IMR-90 (cell line): ENCODE measurements at regions not wholly inside any gene's neighbourhood (a gene's known extent, or its start where the extent isn't known, plus 50 kb on each side); places are given as distances from the start of the nearest gene placed in this dataset.

ENCODE experiments used
- ATAC-seq: fragments of 200-7000 bp; cut with Tn5 transposase; 2 replicates; pipeline ENCODE4 v1.9.1; 2020; ENCODE audit warnings: low read depth, mild to moderate bottlenecking, moderate library complexity
- BruUV-seq: library from RNA; stranded (reverse); fragments of 400-500 nt; replicated peaks from 2 replicates; lab custom pipeline; 2021; lab: Mats Ljungman, UMichigan
- CTCF ChIA-PET: fragments of 300-600 bp; formaldehyde crosslinking; extraction: SDS; loops from one replicate; lab custom pipeline; 2021; ENCODE audit warnings: antibody characterized with exemption; lab: Yijun Ruan, JAX
- POLR2A ChIA-PET: fragments of 300-600 bp; sonication (Branson Sonifier 250); formaldehyde crosslinking; loops from one replicate; lab custom pipeline; 2022; ENCODE audit warnings: antibody characterized with exemption; ENCODE audit not compliant: unreplicated experiment; lab: Charles Lee
- DNase-seq: peaks from one replicate; pipeline ENCODE4 v3.0.0; 2013
- H2AFZ ChIP-seq: replicated peaks from 2 replicates; pipeline ENCODE3; 2013; ENCODE audit warnings: low read length, mild to moderate bottlenecking; ENCODE audit not compliant: poor library complexity
- H2AK5ac ChIP-seq: 2 replicates; pipeline ENCODE4 v1.6.1; 2013; ENCODE audit warnings: low read depth, low read length, inconsistent platforms
- H2AK9ac ChIP-seq: replicated peaks from 2 replicates; pipeline ENCODE3; 2013; ENCODE audit warnings: mild to moderate bottlenecking, low read depth, low read length, moderate library complexity; ENCODE audit not compliant: poor library complexity
- H2BK120ac ChIP-seq: 2 replicates; pipeline ENCODE4 v1.6.1; 2013; ENCODE audit warnings: low read depth, low read length, inconsistent platforms
- H2BK15ac ChIP-seq: 3 replicates; pipeline ENCODE4 v1.6.1; 2013; ENCODE audit warnings: low read depth, low read length, inconsistent platforms
- H2BK20ac ChIP-seq: 2 replicates; pipeline ENCODE4 v1.6.1; 2013; ENCODE audit warnings: low read depth, mild to moderate bottlenecking, inconsistent platforms, low read length, moderate library complexity
- H2BK5ac ChIP-seq: 2 replicates; pipeline ENCODE4 v1.6.1; 2013; ENCODE audit warnings: mild to moderate bottlenecking, low read depth, low read length, inconsistent platforms; ENCODE audit not compliant: poor library complexity, severe bottlenecking
- H3K14ac ChIP-seq: replicated peaks from 2 replicates; pipeline ENCODE4 v1.6.1; 2013; ENCODE audit warnings: low read depth, low read length, inconsistent platforms
- H3K18ac ChIP-seq: 2 replicates; pipeline ENCODE4 v1.6.1; 2013; ENCODE audit warnings: low read depth, low read length, control low read depth
- H3K23ac ChIP-seq: 2 replicates; pipeline ENCODE4 v1.6.1; 2013; ENCODE audit warnings: low read depth, low read length, inconsistent platforms
- H3K27ac ChIP-seq: 2 replicates; pipeline ENCODE4 v1.5.1; 2013; ENCODE audit warnings: mild to moderate bottlenecking, control low read depth, low read length; ENCODE audit not compliant: insufficient read depth
- H3K27me3 ChIP-seq: 2 replicates; pipeline ENCODE4 v1.6.1; 2013; ENCODE audit warnings: low read length; ENCODE audit not compliant: control insufficient read depth, insufficient read depth
- H3K36me3 ChIP-seq: 2 replicates; pipeline ENCODE4 v1.6.1; 2013; ENCODE audit warnings: low read length, mixed read lengths; ENCODE audit not compliant: control insufficient read depth, insufficient read depth
- H3K4ac ChIP-seq: 2 replicates; pipeline ENCODE4 v1.6.1; 2013; ENCODE audit warnings: low read depth, low read length, inconsistent platforms
- H3K4me1 ChIP-seq: 2 replicates; pipeline ENCODE4 v1.6.1; 2013; ENCODE audit warnings: low read length, mixed read lengths; ENCODE audit not compliant: control insufficient read depth, insufficient read depth
- H3K4me2 ChIP-seq: 2 replicates; pipeline ENCODE4 v1.6.1; 2013; ENCODE audit warnings: low read depth, mild to moderate bottlenecking, control low read depth, low read length, moderate library complexity
- H3K4me3 ChIP-seq: 2 replicates; pipeline ENCODE4 v1.5.1; 2013; ENCODE audit warnings: low read depth, mild to moderate bottlenecking, control low read depth, low read length, moderate library complexity; ENCODE audit not compliant: insufficient read depth
- H3K56ac ChIP-seq: 2 replicates; pipeline ENCODE4 v1.6.1; 2013; ENCODE audit warnings: low read length, inconsistent platforms; ENCODE audit not compliant: insufficient read depth; ENCODE audit errors: extremely low read depth
- H3K79me1 ChIP-seq, 2 experiments: 2 replicates each; pipeline ENCODE4 v1.6.1; 2013; ENCODE audit warnings: low read length in 2 of 2, inconsistent platforms in 1 of 2, low read depth in 1 of 2
- H3K9ac ChIP-seq: 2 replicates; pipeline ENCODE4 v1.6.1; 2013; ENCODE audit warnings: low read depth, low read length, control low read depth
- H3K9me1 ChIP-seq: 2 replicates; pipeline ENCODE4 v1.6.1; 2013; ENCODE audit warnings: low read length, inconsistent platforms; ENCODE audit not compliant: insufficient read depth
- H3K9me3 ChIP-seq: 2 replicates; pipeline ENCODE4 v1.6.1; 2013; ENCODE audit warnings: low read length; ENCODE audit not compliant: control insufficient read depth, insufficient read depth
- H4K20me1 ChIP-seq: 2 replicates; pipeline ENCODE4 v1.6.1; 2013; ENCODE audit warnings: low read length, inconsistent platforms; ENCODE audit not compliant: insufficient read depth
- H4K5ac ChIP-seq: 2 replicates; pipeline ENCODE4 v1.6.1; 2013; ENCODE audit warnings: mild to moderate bottlenecking, low read depth, low read length, control low read depth
- H4K8ac ChIP-seq, 2 experiments: 2 replicates each; pipeline ENCODE4 v1.6.1; 2013; ENCODE audit warnings: low read depth in 2 of 2, low read length in 2 of 2, control low read depth in 1 of 2, inconsistent platforms in 1 of 2
- H4K91ac ChIP-seq: 2 replicates; pipeline ENCODE4 v1.6.1; 2013; ENCODE audit warnings: low read depth, low read length, inconsistent platforms; ENCODE audit not compliant: insufficient read depth
- BHLHE40 ChIP-seq: fragments of 150-350 bp; IDR thresholded peaks from 2 replicates; pipeline ENCODE4 v1.6.1; 2016; ENCODE audit warnings: mild to moderate bottlenecking, low read depth, low read length
- ELK1 ChIP-seq: fragments of 150-350 bp; IDR thresholded peaks from 2 replicates; pipeline ENCODE4 v1.6.1; 2016; ENCODE audit warnings: low read depth, mild to moderate bottlenecking, low read length, moderate library complexity, borderline replicate concordance
- MAFK ChIP-seq: IDR thresholded peaks from 2 replicates; pipeline ENCODE4 v1.6.1; 2012; ENCODE audit warnings: low read depth, low read length, improper control_type of control experiment
- RCOR1 ChIP-seq: IDR thresholded peaks from 2 replicates; pipeline ENCODE4 v1.6.1; 2012; ENCODE audit warnings: mild to moderate bottlenecking, low read length, improper control_type of control experiment; ENCODE audit not compliant: insufficient replicate concordance
- WGBS, 2 experiments: methylation state at CpG; one replicate each; pipeline versions ENCODE4 v1.1.5 to v1.1.7; 2013; ENCODE audit warnings: missing lambda C conversion rate in 2 of 2; ENCODE audit not compliant: insufficient read length in 1 of 2; ENCODE audit errors: extremely low coverage in 2 of 2; 5-methylcytosine and 5-hydroxymethylcytosine counted together
- dilution Hi-C: fragments of 300-500 bp; cut with HindIII; formaldehyde crosslinking; loops from one replicate; pipeline ENCODE4 v1.14.3; 2018; ENCODE audit warnings: low sequenced_read_pairs; ENCODE audit not compliant: unreplicated experiment
- in situ Hi-C: fragments of 300-500 bp; cut with MboI; formaldehyde crosslinking; loops from 3 replicates; pipeline ENCODE4 v1.14.3; 2019; ENCODE audit warnings: low sequenced_read_pairs, inconsistent platforms, mixed read lengths
- intact Hi-C: fragments of 100-400 bp; cut with micrococcal nuclease; formaldehyde crosslinking; loops from 2 replicates; pipeline ENCODE4 v1.10.0; 2022

- Histone ChIP-seq H3K79me1 (no peaks in the 10 kb centered on the region), H3K9ac (no peak overlapping the region), H3K56ac (no peak overlapping the region), H3K4me2 (no peak overlapping the region), H2BK20ac (0 out of 2 replicates have a peak overlapping the region, but pooled peaks have one; percentile 3), H3K9me3 (no peaks in the 10 kb centered on the region), H2BK5ac (no peak overlapping the region), H4K5ac (peak overlapping the region; percentile 18; the same call in 1 of the 2 replicates), H4K20me1 (no peaks in the 10 kb centered on the region), H2AK5ac (peak overlapping the region; percentile 36; the same call in 1 of the 2 replicates), H3K27me3 (peaks cover 19% of the 10 kb centered on the region; the same call in 1 of the 2 replicates), H3K23ac (no peak overlapping the region), H3K18ac (no peak overlapping the region; the same call in 1 of the 2 replicates), H3K4me1 (peaks cover 4% of the 10 kb centered on the region; the same call in 1 of the 2 replicates), H2BK15ac (no peak overlapping the region), H4K8ac (no peak overlapping the region), H2BK120ac (0 out of 2 replicates have a peak overlapping the region, but pooled peaks have one; percentile 8), H3K9me1 (peaks cover 3% of the 10 kb centered on the region), H3K27ac (no peak overlapping the region), H3K4ac (no peak overlapping the region), H3K14ac (no peak overlapping the region; the same call in 1 of the 2 replicates), H2AK9ac (peak overlapping the region; percentile 84), H4K91ac (no peak overlapping the region), H2AFZ (no peak overlapping the region), H3K36me3 (no peaks in the 10 kb centered on the region), H3K4me3 (no peak overlapping the region)
- intact Hi-C loops (no loop called here), in situ Hi-C loops (no loop called here), dilution Hi-C loops (no loop called here)
- ATAC-seq (no peak), DNase-seq (no peak)
- TF ChIP-seq BHLHE40 = no peak
- TF ChIP-seq ELK1 = no peak
- no peak for TF ChIP-seq RCOR1
- TF ChIP-seq MAFK = no peak
- no TSS peak for BruUV-seq
- CTCF ChIA-PET = no interaction called here
- 68% methylated on average over 3 of the region's 8 CpGs; no CpG with 5 or more reads in 1 of the 2 experiments for WGBS, 2 experiments
- POLR2A ChIA-PET = no interaction called here
Observed at GRCh38 chr4:15354371-15355297, 73.2 kb upstream of the C1QTNF7 start.
